ENCODE measurements at regions not wholly inside any gene's neighbourhood (a gene's known extent, or its start where the extent isn't known, plus 50 kb on each side); places are given as distances from the start of the nearest gene placed in this dataset.

GRCh38 chr13:67303661-67304333 lies 73.7 kb upstream of the PCDH9 start:
- peak; percentile 13 for DNase-seq (ENCODE audit: low read depth)
- no peak for FAIRE-seq
- H3K27me3 ChIP-seq (ENCODE audit: control insufficient read depth, insufficient read depth, low read length) = no peaks in the 10 kb centered on the region
- no peaks in the 10 kb centered on the region for H3K36me3 ChIP-seq (ENCODE audit: control insufficient read depth, insufficient read depth, low read length)
- no peak for TF ChIP-seq CTCF (IDR thresholded peaks at IDR 0.05; ENCODE audit: insufficient read depth, low read length, severe bottlenecking)
- H3K4me3 ChIP-seq (ENCODE audit: low read depth, low read length) = no peak overlapping the region

- DNase-seq (ENCODE audit: low read depth) (peak; percentile 36), FAIRE-seq (no peak)
- TF ChIP-seq CTCF (IDR thresholded peaks at IDR 0.05; ENCODE audit: insufficient read depth, low read length, severe bottlenecking) = no peak
- no peaks in the 10 kb centered on the region for H3K36me3 ChIP-seq (ENCODE audit: control insufficient read depth, insufficient read depth, low read length)
- no peaks in the 10 kb centered on the region for H3K27me3 ChIP-seq (ENCODE audit: control insufficient read depth, insufficient read depth, low read length)
- no peak overlapping the region for H3K4me3 ChIP-seq (ENCODE audit: low read depth, low read length)
Measured at GRCh38 chr13:67299751-67300150, 69.6 kb upstream of the PCDH9 start.

- DNase-seq (ENCODE audit: low read depth) (peak; percentile 88), FAIRE-seq (peak; percentile 40)
- no peak for TF ChIP-seq CTCF (IDR thresholded peaks at IDR 0.05; ENCODE audit: insufficient read depth, low read length, severe bottlenecking)
- no peak overlapping the region for H3K4me3 ChIP-seq (ENCODE audit: low read depth, low read length)
- H3K36me3 ChIP-seq (ENCODE audit: control insufficient read depth, insufficient read depth, low read length) = no peaks in the 10 kb centered on the region
- no peaks in the 10 kb centered on the region for H3K27me3 ChIP-seq (ENCODE audit: control insufficient read depth, insufficient read depth, low read length)
Measured at GRCh38 chr13:67299072-67299635, 69.0 kb upstream of the PCDH9 start.

GRCh38 chr13:67298297-67298696 lies 68.2 kb upstream of the PCDH9 start:
- DNase-seq (ENCODE audit: low read depth) (no peak), FAIRE-seq (no peak)
- Histone ChIP-seq H3K4me3 (ENCODE audit: low read depth, low read length) (no peak overlapping the region), H3K36me3 (ENCODE audit: control insufficient read depth, insufficient read depth, low read length) (no peaks in the 10 kb centered on the region), H3K27me3 (ENCODE audit: control insufficient read depth, insufficient read depth, low read length) (no peaks in the 10 kb centered on the region)
- TF ChIP-seq CTCF (IDR thresholded peaks at IDR 0.05; ENCODE audit: insufficient read depth, low read length, severe bottlenecking) = no peak

- no peaks in the 10 kb centered on the region for H3K27me3 ChIP-seq (ENCODE audit: control insufficient read depth, insufficient read depth, low read length)
- no peak overlapping the region for H3K4me3 ChIP-seq (ENCODE audit: low read depth, low read length)
- no peak for TF ChIP-seq CTCF (IDR thresholded peaks at IDR 0.05; ENCODE audit: insufficient read depth, low read length, severe bottlenecking)
- no peaks in the 10 kb centered on the region for H3K36me3 ChIP-seq (ENCODE audit: control insufficient read depth, insufficient read depth, low read length)
- FAIRE-seq (no peak), DNase-seq (ENCODE audit: low read depth) (peak; percentile 21)
Measured at GRCh38 chr13:67296511-67296910, 66.4 kb upstream of the PCDH9 start.

- no peaks in the 10 kb centered on the region for H3K36me3 ChIP-seq (ENCODE audit: control insufficient read depth, insufficient read depth, low read length)
- no peak for TF ChIP-seq CTCF (IDR thresholded peaks at IDR 0.05; ENCODE audit: insufficient read depth, low read length, severe bottlenecking)
- H3K27me3 ChIP-seq (ENCODE audit: control insufficient read depth, insufficient read depth, low read length) = no peaks in the 10 kb centered on the region
- no peak overlapping the region for H3K4me3 ChIP-seq (ENCODE audit: low read depth, low read length)
- no peak for FAIRE-seq
- no peak for DNase-seq (ENCODE audit: low read depth)
Measured at GRCh38 chr13:67292886-67293285, 62.8 kb upstream of the PCDH9 start.
